ENCODE measurements at regions not wholly inside any gene's neighbourhood (a gene's known extent, or its start where the extent isn't known, plus 50 kb on each side); places are given as distances from the start of the nearest gene placed in this dataset.
"Not testable (repeated sequence)": the region's sequence is repeated elsewhere in the genome, so short reads cannot be mapped to it uniquely, and the experiment has no call there.

DNA sequence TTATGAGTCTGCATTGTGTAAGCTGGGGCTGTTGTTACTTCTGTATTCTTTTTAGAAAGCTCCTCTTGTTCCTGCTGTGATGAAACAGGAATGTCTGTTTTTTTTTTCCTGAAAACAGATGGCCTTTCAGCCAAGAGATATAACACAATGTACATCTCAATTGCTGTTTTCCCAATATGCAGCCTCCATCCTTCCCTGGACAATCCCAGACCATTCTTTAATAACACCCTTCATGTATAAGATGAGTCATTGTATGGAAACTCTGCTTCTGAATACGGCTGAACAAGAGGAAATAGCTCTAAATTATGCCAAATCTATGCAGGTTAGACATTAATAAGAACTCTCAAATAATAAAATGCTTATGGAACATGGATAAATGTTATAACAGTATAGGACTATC lies 60.2 kb upstream of the LRRC4C start:
- no peak for DNase-seq

DNA sequence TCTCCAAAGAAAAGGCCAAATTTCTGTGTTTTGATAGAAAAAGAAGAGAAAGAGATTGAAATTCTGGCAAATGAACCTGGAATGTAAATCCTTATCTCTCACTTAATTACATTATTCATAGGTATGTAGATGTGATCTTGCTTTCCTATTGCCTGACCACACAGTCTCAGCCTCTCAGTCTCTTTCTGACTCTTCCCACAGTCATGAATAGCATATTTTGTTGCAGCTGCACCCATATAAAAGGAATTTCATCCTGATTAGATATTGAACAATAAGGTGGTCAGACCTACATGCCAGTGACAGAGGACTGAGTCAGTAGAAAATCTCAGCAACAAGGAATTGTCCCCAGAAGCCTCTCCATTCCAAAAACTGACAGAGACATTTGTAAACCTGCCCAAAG lies 62.9 kb upstream of the LRRC4C start:
- DNase-seq = no peak

DNA sequence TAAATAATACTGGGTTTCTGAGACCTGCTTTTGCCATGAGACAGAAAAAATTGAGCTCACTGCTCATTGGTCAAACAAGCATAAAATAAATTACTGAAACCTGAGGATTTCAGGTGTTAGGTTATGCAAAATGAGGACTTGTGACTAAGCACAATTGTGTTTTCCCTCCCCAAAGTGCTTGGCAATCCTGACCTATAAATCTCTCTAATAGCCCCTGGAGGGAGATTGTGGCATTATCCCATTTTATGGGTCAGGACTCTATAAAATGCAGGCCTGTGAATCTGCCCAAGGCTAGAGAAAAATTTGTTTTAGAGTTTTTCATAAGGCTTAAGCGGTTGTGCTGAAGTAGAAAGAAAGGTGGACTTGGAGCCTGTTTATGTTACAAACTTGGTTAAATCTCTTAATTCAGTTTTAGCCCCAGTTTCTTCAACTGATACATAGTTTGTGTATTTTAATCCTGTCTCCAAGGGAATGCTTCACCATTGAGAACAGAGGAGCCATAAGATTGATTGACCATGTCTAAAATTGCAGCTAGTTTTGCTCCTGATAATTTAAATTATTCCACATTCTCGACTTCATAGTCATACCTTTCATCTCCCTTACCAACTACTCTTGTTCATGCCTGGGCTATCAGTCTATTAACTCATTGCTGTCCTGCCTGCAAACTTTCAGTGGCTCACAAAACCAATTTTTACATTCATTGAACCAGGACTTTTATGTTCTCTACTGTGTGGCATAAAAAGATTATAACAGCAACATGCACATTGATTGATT lies 63.6 kb upstream of the LRRC4C start:
- DNase-seq = no peak

DNA sequence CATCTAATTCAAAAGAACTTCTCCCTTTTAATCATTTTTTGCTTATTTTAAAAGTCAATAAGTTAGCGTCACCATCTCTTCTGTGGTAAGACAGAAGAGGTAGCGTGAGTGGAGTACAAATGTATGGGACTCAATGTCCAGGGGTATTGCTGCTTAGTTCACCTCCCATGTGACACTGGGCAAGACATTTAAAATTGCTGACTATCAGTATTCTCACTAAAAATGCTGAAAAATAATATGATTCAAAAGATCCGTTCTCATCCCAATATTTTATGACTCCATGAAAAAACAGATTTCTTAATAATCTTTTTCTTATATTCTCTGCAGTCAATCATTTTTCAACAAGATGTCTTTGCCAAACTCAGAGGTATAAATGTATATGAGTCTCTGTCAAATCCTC lies 68.1 kb upstream of the LRRC4C start:
- no peak for DNase-seq

DNA sequence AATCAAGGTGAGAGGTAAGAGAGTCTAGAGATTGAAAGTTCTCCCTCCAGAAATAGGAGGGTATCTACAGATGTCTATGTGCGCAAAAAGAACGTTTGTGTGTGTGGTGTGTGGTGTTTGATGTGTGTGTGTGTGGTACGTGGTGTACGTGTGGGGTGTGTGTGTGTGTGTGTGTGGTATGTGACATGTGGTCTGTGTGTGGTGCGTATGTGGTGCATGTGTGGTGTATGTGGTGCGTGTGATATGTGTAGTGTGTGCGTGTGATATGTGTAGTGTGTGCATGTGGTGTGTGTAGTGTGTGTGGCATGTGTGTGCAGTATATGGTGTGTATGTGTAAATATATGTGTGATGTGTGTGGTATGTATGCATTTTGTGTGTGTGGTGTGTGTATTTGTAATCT lies 73.0 kb upstream of the LRRC4C start:
- no peak for DNase-seq

DNA sequence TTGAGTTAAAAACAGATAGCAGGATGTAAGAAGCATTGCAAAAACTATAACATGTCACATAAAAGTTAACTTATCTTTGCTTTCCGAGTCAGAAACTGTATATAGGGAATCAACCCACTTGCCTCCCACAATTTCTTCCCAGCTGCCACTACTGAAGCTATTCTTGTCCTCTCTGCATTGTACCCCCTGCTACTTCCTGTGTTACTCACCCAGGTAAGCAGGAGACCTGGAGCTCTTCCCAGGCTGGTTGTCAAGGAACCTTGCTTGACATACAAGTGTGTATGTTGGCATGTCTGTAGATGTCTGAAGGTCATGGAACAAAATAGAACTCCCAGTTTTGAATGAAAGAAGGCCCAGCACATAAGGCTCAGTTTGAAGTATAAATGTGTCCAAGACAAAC lies 74.3 kb upstream of the LRRC4C start:
- no peak for DNase-seq

DNA sequence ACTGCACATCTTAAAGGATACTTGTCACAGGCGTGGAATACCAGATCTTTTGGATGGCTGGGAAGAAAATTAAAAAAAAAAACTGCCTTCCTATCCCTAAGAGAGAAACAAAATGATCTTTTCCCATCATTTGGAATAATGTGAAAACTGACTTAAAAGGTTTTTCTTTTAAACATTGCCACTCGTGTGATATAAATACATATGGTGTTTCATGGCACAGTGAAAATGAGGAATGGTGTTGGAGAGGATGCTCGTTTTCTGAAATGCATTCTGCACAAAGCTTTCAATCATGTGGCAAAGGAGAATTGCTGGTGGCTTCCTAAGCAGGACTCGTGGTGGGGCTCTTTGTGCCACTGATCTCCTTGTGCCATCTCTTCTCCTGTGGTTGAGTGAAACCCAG lies 74.9 kb upstream of the LRRC4C start:
- DNase-seq = no peak

DNA sequence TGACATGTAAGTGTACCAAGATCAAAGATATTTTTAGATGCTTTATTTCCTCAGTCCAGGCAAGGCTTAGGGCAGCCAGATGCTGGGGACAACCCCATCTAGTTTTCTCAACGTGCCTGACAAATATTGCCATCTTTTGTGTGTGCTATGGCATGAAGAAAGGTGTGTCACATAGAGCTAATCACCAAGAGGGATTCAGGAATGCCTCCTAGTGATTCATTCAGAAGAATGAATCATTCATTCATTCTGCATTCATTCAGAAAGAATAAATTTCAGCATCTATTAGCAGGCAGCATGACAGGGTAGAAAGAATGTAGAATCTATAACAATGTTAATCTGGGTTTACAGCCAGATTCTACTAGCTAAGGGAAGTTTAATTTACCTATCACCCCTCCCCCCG lies 75.4 kb upstream of the LRRC4C start:
- DNase-seq = no peak

DNA sequence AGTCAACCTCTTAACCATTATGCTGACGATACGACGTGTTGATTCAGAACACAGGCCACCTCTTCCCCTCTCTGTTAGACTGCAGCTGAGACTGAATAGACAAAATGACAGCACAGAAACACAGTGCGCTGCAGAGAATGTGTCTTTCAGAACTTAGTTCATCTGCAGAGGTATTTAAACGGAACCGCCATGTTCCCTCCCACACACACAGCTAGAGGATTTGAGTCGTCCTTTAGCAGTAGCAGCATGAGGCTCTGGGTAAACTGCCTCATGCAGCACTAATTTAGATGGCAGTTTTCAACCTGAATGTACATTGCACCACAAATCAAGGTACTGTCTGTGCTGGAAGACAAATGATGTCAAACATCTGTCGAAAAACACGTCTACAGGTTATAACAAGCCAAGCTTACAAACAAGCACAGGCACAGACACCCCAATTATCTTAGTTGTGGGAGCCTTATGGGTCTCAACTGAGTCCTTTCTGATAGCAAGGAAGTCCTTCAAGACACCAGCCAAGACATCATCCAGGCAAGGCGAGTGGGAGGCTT lies 76.6 kb upstream of the LRRC4C start:
- no peak for DNase-seq

DNA sequence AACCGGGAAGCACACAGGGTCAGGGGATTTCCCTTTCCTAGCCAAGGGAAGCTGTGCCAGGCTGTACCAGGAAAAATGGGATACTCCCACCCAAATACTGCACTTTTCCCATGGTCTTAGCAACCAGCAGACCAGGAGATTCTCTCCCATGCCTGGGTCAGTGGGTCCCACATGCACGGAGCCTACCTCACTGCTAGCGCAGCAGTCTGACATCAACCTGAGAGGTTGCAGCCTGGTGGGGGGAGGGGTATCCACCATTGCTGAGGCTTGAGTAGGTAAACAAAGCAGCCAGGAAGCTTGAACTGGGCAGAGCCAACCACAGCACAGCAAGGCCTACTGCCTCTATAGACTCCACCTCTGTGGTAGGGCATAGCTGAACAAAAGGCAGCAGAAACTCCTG lies 85.5 kb upstream of the LRRC4C start:
- DNase-seq = not testable (repeated sequence)

DNA sequence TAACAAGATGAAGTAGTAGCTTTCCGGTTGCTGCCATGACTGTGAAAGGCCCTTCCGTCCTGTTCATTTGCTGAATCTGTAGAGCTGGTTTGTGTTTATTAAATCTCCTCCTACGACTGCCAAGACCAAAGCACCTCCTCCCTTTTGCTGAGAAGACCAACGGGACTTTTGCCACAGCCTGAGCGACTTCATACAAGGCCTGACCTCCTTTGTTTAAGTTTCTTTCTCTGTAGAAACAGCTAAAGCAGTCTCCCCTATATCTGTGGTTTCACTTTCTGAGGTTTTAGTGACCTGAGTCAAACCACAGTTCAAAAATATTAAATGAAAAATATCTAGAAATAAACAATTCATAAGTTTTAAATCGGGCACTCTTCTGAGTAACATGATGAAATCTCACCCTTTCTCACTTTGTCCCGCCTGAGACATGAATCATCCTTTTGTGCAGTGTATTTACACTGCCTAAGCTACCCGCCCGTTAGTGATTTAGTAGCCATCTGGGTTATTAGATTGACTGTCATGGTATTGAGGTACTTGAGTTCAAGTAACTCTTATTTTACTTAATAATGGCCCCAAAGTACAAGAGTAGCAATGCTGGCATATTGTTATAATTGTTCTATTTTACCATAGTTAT lies 119.1 kb upstream of the LRRC4C start:
- DNase-seq = no peak

DNA sequence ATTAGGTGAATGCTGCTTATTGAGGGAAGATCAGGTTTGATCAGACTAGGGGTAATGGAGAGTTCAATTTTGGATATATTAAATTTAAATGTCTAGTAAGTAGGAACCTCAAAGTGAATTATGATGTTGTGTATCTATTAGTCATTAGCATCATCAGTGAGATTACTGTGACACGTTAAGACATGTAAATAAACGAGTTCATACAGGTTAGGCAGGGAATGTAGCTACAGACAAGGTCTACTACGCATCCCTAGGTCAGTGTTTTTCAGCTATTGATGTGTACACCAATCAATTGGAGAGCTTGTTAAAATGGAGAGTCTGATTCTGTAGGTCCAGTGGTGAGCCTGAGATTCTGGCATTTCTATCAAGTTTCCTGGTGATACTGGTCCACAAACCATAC lies 120.1 kb upstream of the LRRC4C start:
- no peak for DNase-seq

DNA sequence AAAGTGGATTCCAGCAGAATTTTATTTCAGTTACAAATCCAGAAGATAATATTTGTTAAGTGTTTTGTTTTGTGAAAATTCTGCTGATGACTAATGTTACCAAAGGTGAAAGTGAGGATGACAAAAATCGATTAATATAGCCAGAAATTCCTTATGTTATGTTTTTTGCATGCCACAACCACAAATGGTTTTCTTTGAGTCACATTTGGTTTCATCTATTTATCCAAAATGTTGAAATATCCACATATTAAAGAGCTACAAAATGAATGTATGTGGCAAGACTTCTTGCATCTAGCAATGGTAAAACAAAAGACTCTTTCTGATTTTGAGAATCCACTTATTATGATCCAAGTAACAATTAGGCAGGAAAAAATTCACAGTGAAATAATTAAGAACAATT lies 150.1 kb upstream of the LRRC4C start:
- DNase-seq = no peak

DNA sequence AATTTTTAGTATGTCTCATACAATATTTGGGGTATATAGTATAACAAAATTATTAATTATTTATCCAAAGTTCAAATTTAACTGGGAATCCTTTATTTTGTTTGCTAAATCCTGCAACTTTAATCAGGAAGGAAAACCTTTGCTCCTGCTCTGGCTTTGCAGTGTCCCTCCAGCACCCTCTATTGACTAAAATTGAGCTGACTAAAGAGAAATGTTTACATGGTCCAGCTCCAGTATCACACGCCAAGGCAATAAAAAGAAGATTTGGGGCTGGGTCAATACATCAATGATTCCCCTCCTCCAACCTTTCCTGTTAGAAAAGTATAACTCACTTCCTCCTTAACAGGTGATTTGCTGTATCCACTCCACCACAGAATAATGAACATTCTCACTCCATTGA lies 153.0 kb upstream of the LRRC4C start:
- DNase-seq = no peak

DNA sequence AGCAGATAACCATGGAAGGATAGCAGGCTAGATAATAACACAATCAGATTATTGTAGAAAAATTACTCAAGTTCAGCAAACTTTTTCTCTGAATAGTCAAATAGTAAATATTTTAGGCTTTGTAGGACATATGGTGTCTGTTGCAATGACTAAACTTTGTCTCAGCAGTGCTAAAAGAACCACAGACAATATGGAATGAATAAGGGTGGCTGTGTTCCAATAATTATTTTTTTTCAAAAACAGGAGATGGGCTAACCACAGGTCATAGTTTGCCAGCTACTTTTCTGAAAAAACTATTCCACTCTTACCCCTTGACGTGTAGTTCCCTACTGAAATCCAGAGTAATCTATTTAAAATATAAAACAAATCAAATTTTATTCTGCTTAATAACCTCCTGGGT lies 153.9 kb upstream of the LRRC4C start:
- no peak for DNase-seq

DNA sequence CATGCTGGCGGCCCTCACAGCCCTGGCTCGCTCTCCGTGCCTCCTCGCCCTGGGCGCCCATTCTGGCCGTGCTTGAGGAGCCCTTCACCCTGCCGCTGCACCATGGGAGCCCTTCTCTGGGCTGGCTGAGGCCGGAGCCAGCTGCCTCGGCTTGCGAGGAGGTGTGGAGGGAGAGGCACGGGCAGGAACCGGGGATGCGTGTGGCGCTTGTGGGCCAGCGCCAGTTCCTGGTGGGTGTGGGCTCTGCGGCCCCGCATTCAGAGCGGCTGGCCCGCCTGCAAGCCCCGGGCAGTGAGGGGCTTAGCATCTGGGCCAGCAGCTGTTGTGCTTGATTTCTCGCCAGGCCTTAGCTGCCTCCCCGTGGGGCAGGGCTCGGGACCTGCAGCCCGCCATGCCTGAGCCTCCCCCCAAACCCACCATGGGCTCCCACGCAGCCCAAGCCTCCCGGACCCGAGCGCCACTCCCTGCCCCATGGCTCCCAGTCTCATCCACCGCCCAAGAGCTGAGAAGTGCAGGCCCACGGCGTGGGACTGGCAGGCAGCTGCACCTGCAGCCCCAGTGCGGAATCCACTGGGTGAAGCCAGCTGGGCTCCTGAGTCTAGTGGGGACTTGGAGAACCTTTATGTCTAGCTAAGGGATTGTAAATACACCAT lies 163.4 kb upstream of the LRRC4C start:
- no peak for DNase-seq

DNA sequence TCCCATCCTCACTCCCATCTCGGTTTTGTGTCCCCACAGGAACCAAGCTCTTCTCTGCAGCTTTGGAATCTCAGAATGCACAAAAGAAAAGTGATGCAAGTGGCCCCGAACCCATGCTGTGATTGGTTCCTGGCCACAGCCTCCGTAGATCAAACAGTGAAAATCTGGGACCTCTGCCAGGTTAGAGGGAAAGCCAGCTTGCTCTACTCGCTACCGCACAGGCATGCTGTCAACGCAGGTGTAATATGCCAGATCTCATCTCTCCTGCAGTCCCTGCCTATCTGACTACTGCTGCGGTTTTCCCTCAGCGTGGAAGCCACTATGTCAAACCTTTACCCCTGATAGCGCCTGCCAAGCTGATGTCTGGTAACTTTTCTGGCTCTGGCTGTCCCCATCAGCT lies 200.5 kb upstream of the LRRC4C start:
- DNase-seq = no peak

DNA sequence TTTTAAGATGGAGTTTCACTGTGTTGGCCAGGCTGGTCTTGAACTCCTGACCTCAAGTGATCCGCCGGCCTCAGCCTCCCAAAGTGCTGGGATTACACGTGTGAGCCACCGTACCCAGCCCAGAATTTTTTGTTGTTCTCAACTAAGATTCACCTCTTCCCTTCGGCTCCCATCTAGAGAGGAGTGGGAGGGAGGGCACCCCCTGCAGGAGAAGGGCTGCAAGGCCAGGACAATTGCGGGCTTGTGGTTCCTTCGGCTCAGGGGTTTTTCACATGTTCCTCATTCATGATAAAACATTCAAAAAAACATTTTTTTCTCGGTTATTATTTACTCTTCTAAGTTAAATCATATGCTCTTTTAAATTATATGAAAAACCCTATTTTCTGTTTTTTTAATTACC lies 201.1 kb upstream of the LRRC4C start:
- no peak for DNase-seq

DNA sequence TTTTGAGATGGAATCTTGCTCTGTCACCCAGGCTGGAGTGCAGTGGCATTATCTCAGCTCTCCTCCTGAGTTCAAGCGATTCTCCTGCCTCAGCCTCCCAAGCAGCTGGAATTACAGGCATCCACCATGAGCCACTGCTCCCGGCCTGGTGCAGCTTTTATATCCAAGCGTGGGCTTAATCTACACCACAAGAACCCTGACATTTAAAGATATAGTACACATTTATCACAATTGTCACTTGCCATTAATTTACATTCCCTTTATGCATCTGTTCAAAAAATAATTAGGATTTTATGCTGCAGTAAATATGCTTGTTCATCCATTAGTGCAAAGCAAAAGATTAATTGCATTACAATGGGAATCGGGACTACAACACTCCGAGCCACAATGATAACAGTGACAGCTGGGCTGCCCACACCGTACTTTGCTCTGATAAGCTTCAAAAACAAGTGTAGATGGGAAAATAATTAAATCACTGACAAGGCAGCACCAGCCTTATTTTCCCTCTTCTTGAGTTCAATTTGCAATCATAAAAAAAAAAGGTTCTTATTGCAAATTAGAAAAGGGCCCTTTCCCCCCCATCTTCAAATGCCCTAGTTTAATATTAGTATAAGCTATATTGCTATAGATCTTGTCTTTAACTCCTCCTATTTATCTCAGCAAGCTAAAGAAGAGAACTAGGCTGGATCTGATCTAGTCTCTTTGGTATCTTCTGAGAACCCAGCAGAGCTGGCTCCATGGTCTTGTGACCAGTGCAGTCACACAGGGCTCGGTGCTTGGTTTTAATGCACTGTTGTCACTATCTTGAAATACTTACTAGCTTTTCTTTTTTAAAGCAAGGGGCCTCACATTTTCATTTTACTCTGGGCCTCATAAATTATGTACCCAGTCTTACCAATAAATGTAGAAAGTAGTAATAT lies 206.2 kb upstream of the LRRC4C start:
- DNase-seq = no peak

DNA sequence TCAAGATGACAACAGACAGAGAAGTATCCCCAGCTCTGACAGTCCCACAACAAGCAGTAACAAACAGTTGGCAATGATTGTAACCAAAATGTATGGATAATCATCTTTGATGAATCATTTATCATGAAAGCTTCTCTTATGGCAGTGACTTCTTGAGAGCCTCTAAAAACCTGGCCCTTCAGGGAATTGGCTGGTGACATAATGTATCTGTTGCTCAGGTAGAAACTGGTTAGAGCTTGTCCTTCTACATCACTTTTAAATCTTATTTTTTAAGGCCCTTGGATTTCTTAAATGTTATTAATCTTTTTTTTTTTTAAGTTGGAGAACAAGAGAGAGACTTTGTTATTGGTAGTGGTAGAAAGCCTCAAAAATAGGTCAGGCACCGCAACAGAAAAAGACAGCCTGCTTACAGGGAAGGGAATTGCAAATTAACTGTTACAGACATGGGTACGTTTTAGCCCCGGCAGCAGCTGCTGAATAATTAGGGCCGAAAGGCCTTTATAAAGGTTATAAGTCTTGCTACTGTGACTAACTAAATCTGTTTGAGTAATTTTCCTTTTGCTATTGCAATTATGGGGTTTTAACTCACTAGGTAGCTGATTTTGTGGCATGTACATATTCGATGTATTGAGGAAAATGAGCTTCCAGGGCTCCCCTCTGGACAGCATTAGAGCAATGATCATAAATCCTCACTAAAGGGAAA lies 207.7 kb upstream of the LRRC4C start:
- no peak for DNase-seq

DNA sequence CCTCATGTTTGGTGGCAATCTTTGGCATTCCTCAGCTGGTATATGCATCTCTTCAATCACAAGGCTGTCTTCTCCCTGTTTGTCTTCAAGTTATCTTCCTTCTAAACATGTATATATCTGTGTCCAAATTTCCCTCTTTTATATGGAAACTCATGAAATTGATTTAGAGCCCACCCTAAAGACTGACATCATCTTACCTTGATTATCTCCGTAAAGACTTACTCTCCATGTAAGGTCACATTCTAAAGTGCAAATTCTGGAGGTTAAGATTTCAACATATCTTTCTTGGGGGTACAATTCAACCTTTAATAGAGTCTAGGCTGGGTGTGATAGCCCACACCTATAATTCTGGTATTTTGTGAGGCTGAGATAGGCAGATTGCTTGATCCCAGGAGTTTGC lies 215.8 kb upstream of the LRRC4C start:
- no peak for DNase-seq

DNA sequence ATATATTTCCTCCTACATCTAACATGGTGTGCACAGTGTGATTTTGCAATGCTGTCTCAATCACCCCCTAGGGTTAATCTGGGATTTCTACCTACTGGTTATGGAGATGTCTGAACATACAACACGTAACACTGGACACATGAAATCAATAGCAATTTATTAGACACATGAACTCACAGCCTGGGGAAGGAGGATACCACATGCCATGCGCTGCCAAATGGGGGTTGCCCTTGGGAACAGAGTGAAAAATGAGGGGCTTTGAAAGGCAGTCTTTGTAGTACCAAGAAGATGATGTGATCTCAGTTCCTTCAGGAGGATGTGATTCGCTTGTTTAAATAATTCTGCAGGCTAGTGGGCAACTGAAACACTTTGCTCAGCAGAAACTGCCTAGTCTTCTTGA lies 253.6 kb upstream of the LRRC4C start:
- no peak for DNase-seq
